ENCODE measurements at regions not wholly inside any gene's neighbourhood (a gene's known extent, or its start where the extent isn't known, plus 50 kb on each side); places are given as distances from the start of the nearest gene placed in this dataset.

GRCh38 chr2:149849591-149849990 is 262.0 kb upstream of the MMADHC start:
- H3K4me1 ChIP-seq (ENCODE audit: insufficient read depth, low read length) = no peaks in the 10 kb centered on the region
- H4K20me1 ChIP-seq (ENCODE audit: low read length) = no peaks in the 10 kb centered on the region
- no peaks in the 10 kb centered on the region for H3K27me3 ChIP-seq (ENCODE audit: low read length)
- POLR2A ChIA-PET (ENCODE audit: unreplicated experiment) = no interaction called here
- no peaks in the 10 kb centered on the region for H3F3A ChIP-seq (ENCODE audit: low read length, unreplicated experiment)
- ATAC-seq = no peak
- no peak overlapping the region for H3K4me3 ChIP-seq (ENCODE audit: low read length)
- H3K9ac ChIP-seq (ENCODE audit: low read length) = no peak overlapping the region
- BruUV-seq (replicated peaks) = no TSS peak
- H3K9me2 ChIP-seq (replicated peaks; ENCODE audit: low read length) = 0 out of 2 replicates have a peak, but pooled peaks cover 3% of the 10 kb centered on the region
- no peaks in the 10 kb centered on the region for H3K79me2 ChIP-seq (ENCODE audit: low read length)
- H3K9me3 ChIP-seq (ENCODE audit: low read length) = no peaks in the 10 kb centered on the region
- no peak overlapping the region for H3K27ac ChIP-seq (ENCODE audit: low read length)
- intact Hi-C loops (cut with micrococcal nuclease) = no loop called here
- no peak for DNase-seq
- no peak overlapping the region for H3K4me2 ChIP-seq (ENCODE audit: low read length)
- no peak overlapping the region for H2AFZ ChIP-seq (ENCODE audit: low read length)
- CTCF ChIA-PET = no interaction called here
- no peaks in the 10 kb centered on the region for H3K36me3 ChIP-seq (ENCODE audit: low read depth, low read length)
- no peak for TF ChIP-seq CTCF (conservative IDR thresholded peaks at IDR 0.05; ENCODE audit: low read depth, low read length)
- TF ChIP-seq EZH2 (IDR thresholded peaks at IDR 0.05; ENCODE audit: low read length, unreplicated experiment) = no peak
- no peak for TF ChIP-seq EZH2phosphoT487 (IDR thresholded peaks at IDR 0.05; ENCODE audit: borderline replicate concordance, low read length)

GRCh38 chr2:149849136-149849535 is 261.6 kb upstream of the MMADHC start:
- no peaks in the 10 kb centered on the region for H3F3A ChIP-seq (ENCODE audit: low read length, unreplicated experiment)
- no peak overlapping the region for H2AFZ ChIP-seq (ENCODE audit: low read length)
- BruUV-seq (replicated peaks) = no TSS peak
- H3K27me3 ChIP-seq (ENCODE audit: low read length) = no peaks in the 10 kb centered on the region
- ChIA-PET POLR2A (ENCODE audit: unreplicated experiment) (no interaction called here), CTCF (no interaction called here)
- no peak overlapping the region for H3K4me2 ChIP-seq (ENCODE audit: low read length)
- no peak for ATAC-seq
- H3K27ac ChIP-seq (ENCODE audit: low read length) = no peak overlapping the region
- H4K20me1 ChIP-seq (ENCODE audit: low read length) = no peaks in the 10 kb centered on the region
- H3K9me3 ChIP-seq (ENCODE audit: low read length) = no peaks in the 10 kb centered on the region
- H3K36me3 ChIP-seq (ENCODE audit: low read depth, low read length) = no peaks in the 10 kb centered on the region
- intact Hi-C loops (cut with micrococcal nuclease) = no loop called here
- TF ChIP-seq EZH2 (IDR thresholded peaks at IDR 0.05; ENCODE audit: low read length, unreplicated experiment) = no peak
- TF ChIP-seq CTCF (conservative IDR thresholded peaks at IDR 0.05; ENCODE audit: low read depth, low read length) = no peak
- no peak for TF ChIP-seq EZH2phosphoT487 (IDR thresholded peaks at IDR 0.05; ENCODE audit: borderline replicate concordance, low read length)
- no peak for DNase-seq
- H3K9me2 ChIP-seq (replicated peaks; ENCODE audit: low read length) = 0 out of 2 replicates have a peak, but pooled peaks cover 3% of the 10 kb centered on the region
- H3K4me1 ChIP-seq (ENCODE audit: insufficient read depth, low read length) = no peaks in the 10 kb centered on the region
- H3K79me2 ChIP-seq (ENCODE audit: low read length) = no peaks in the 10 kb centered on the region
- no peak overlapping the region for H3K4me3 ChIP-seq (ENCODE audit: low read length)
- H3K9ac ChIP-seq (ENCODE audit: low read length) = no peak overlapping the region

- H3K9me2 ChIP-seq (replicated peaks; ENCODE audit: low read length) = no peaks in the 10 kb centered on the region
- no TSS peak for BruUV-seq (replicated peaks)
- H3K27ac ChIP-seq (ENCODE audit: low read length) = no peak overlapping the region
- H3K4me2 ChIP-seq (ENCODE audit: low read length) = no peak overlapping the region
- ATAC-seq (no peak), DNase-seq (no peak)
- no peaks in the 10 kb centered on the region for H3F3A ChIP-seq (ENCODE audit: low read length, unreplicated experiment)
- POLR2A ChIA-PET (ENCODE audit: unreplicated experiment) = no interaction called here
- H3K36me3 ChIP-seq (ENCODE audit: low read depth, low read length) = no peaks in the 10 kb centered on the region
- no peaks in the 10 kb centered on the region for H3K79me2 ChIP-seq (ENCODE audit: low read length)
- H3K27me3 ChIP-seq (ENCODE audit: low read length) = no peaks in the 10 kb centered on the region
- no peaks in the 10 kb centered on the region for H4K20me1 ChIP-seq (ENCODE audit: low read length)
- no peaks in the 10 kb centered on the region for H3K9me3 ChIP-seq (ENCODE audit: low read length)
- H3K9ac ChIP-seq (ENCODE audit: low read length) = no peak overlapping the region
- intact Hi-C loops (cut with micrococcal nuclease) = no loop called here
- H3K4me3 ChIP-seq (ENCODE audit: low read length) = no peak overlapping the region
- TF ChIP-seq EZH2 (IDR thresholded peaks at IDR 0.05; ENCODE audit: low read length, unreplicated experiment) = no peak
- TF ChIP-seq CTCF (conservative IDR thresholded peaks at IDR 0.05; ENCODE audit: low read depth, low read length) = no peak
- TF ChIP-seq EZH2phosphoT487 (IDR thresholded peaks at IDR 0.05; ENCODE audit: borderline replicate concordance, low read length) = no peak
- H3K4me1 ChIP-seq (ENCODE audit: insufficient read depth, low read length) = no peaks in the 10 kb centered on the region
- CTCF ChIA-PET = no interaction called here
- no peak overlapping the region for H2AFZ ChIP-seq (ENCODE audit: low read length)
These were observed 253.8 kb upstream of the MMADHC start for GRCh38 chr2:149841396-149841795.

Data from PC-3 (cell line).